ENCODE measurements at regions not wholly inside any gene's neighbourhood (a gene's known extent, or its start where the extent isn't known, plus 50 kb on each side); places are given as distances from the start of the nearest gene placed in this dataset.
"Not testable (repeated sequence)": the region's sequence is repeated elsewhere in the genome, so short reads cannot be mapped to it uniquely, and the experiment has no call there.

- DNase-seq = no peak
These were observed 115.4 kb downstream of the GATA6 start for GRCh38 chr18:22284581-22285360.

DNA sequence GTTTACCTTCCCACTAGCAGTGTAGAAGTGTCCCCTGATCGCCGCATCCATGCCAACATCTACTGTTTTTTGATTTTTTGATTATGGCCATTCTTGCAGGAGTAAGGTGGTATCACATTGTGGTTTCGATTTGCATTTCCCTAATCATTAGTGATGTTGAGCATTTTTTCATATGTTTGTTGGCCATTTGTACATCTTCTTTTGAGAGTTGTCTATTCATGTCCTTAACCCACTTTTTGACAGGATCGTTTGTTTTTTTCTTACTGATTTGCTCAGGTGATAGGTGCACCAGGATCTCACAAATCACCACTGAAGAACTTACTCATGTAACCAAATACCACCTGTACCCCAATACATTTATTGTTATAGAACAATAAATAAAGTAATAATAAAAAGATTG is 114.5 kb downstream of the GATA6 start:
- not testable (repeated sequence) for ATAC-seq (ENCODE audit: low FRiP score)
- WGBS, 2 donors = 97 to 98% methylated on average over 4 of the region's 4 CpGs
- intact Hi-C loops (cut with DNase I) = loop anchor here in 1 of 2 donors (10.0 kb wide), 1 partner anchor 59 kb away; no protein-coding TSS in a partner anchor

More at GRCh38 chr18:22284581-22285360, 115.4 kb downstream of the GATA6 start:
- Histone ChIP-seq H3K27me3 (ENCODE audit: control insufficient read depth in 1 of 2, insufficient read depth in 2 of 2, low read length in 1 of 2) (no peaks in the 10 kb centered on the region), H3K36me3 (ENCODE audit: control insufficient read depth in 1 of 2, insufficient read depth in 2 of 2, low read length in 1 of 2) (no peaks in the 10 kb centered on the region), H3K4me1 (ENCODE audit: control insufficient read depth in 1 of 2, insufficient read depth in 2 of 2, low read length in 2 of 2) (no peaks in the 10 kb centered on the region), H3K27ac (ENCODE audit: low read depth in 1 of 2, low read length in 2 of 2) (no peak overlapping the region), H3K4me3 (ENCODE audit: low read length in 2 of 2) (no peak overlapping the region), H3K9me3 (ENCODE audit: control insufficient read depth, low read length) (no peaks in the 10 kb centered on the region)
- 82% methylated on average over 3 of the region's 3 CpGs for WGBS, 2 donors
- intact Hi-C loops (cut with DNase I) = loop anchor here in 1 of 2 donors (10.0 kb wide), 1 partner anchor 60 kb away; no protein-coding TSS in a partner anchor
- ATAC-seq (ENCODE audit: low FRiP score) = no peak

GRCh38 chr18:22283397-22283796 is 114.0 kb downstream of the GATA6 start:
- peak overlapping the region in 1 of 2 donors; percentile 20 for H3K27ac ChIP-seq (ENCODE audit: low read depth in 1 of 2, low read length in 2 of 2)
- DNase-seq (no peak), ATAC-seq (ENCODE audit: low FRiP score) (no peak)
- H3K4me1 ChIP-seq (ENCODE audit: control insufficient read depth in 1 of 2, insufficient read depth in 2 of 2, low read length in 2 of 2) = no peaks in the 10 kb centered on the region
- H3K9me3 ChIP-seq (ENCODE audit: control insufficient read depth, low read length) = no peaks in the 10 kb centered on the region
- H3K27me3 ChIP-seq (ENCODE audit: control insufficient read depth in 1 of 2, insufficient read depth in 2 of 2, low read length in 1 of 2) = no peaks in the 10 kb centered on the region
- WGBS, 2 donors = 91 to 92% methylated on average over 3 of the region's 3 CpGs
- no peak overlapping the region for H3K4me3 ChIP-seq (ENCODE audit: low read length in 2 of 2)
- intact Hi-C loops (cut with DNase I) = loop anchor here in 1 of 2 donors (10.0 kb wide), 1 partner anchor 59 kb away; no protein-coding TSS in a partner anchor
- H3K36me3 ChIP-seq (ENCODE audit: control insufficient read depth in 1 of 2, insufficient read depth in 2 of 2, low read length in 1 of 2) = no peaks in the 10 kb centered on the region

More for the DNA sequence above, 114.5 kb downstream of the GATA6 start:
- not testable (repeated sequence) for H3K4me3 ChIP-seq (ENCODE audit: low read length in 2 of 2); DNase-seq; H3K36me3 ChIP-seq (ENCODE audit: control insufficient read depth in 1 of 2, insufficient read depth in 2 of 2, low read length in 1 of 2); H3K9me3 ChIP-seq (ENCODE audit: control insufficient read depth, low read length); H3K27me3 ChIP-seq (ENCODE audit: control insufficient read depth in 1 of 2, insufficient read depth in 2 of 2, low read length in 1 of 2); H3K4me1 ChIP-seq (ENCODE audit: control insufficient read depth in 1 of 2, insufficient read depth in 2 of 2, low read length in 2 of 2); H3K27ac ChIP-seq (ENCODE audit: low read depth in 1 of 2, low read length in 2 of 2)

GRCh38 chr18:22283116-22283395 is 113.7 kb downstream of the GATA6 start:
- no peak overlapping the region for H3K4me3 ChIP-seq (ENCODE audit: low read length in 2 of 2)
- H3K4me1 ChIP-seq (ENCODE audit: control insufficient read depth in 1 of 2, insufficient read depth in 2 of 2, low read length in 2 of 2) = no peaks in the 10 kb centered on the region
- no peak overlapping the region for H3K27ac ChIP-seq (ENCODE audit: low read depth in 1 of 2, low read length in 2 of 2)
- no peak for DNase-seq
- no peaks in the 10 kb centered on the region for H3K9me3 ChIP-seq (ENCODE audit: control insufficient read depth, low read length)
- H3K36me3 ChIP-seq (ENCODE audit: control insufficient read depth in 1 of 2, insufficient read depth in 2 of 2, low read length in 1 of 2) = no peaks in the 10 kb centered on the region
- intact Hi-C loops (cut with DNase I) = loop anchor here in 1 of 2 donors (10.0 kb wide), 1 partner anchor 58 kb away; no protein-coding TSS in a partner anchor
- no peaks in the 10 kb centered on the region for H3K27me3 ChIP-seq (ENCODE audit: control insufficient read depth in 1 of 2, insufficient read depth in 2 of 2, low read length in 1 of 2)
- ATAC-seq (ENCODE audit: low FRiP score) = no peak

GRCh38 chr18:22282311-22283115 is 113.1 kb downstream of the GATA6 start:
- H3K9me3 ChIP-seq (ENCODE audit: control insufficient read depth, low read length) = no peaks in the 10 kb centered on the region
- ATAC-seq (ENCODE audit: low FRiP score) (peak; percentile 36), DNase-seq (no peak)
- intact Hi-C loops (cut with DNase I) = loop anchor here in 1 of 2 donors (10.0 kb wide), 1 partner anchor 58 kb away; no protein-coding TSS in a partner anchor
- H3K36me3 ChIP-seq (ENCODE audit: control insufficient read depth in 1 of 2, insufficient read depth in 2 of 2, low read length in 1 of 2) = no peaks in the 10 kb centered on the region
- 61 to 67% methylated on average over 8 of the region's 8 CpGs for WGBS, 2 donors
- no peak overlapping the region for H3K27ac ChIP-seq (ENCODE audit: low read depth in 1 of 2, low read length in 2 of 2)
- H3K4me1 ChIP-seq (ENCODE audit: control insufficient read depth in 1 of 2, insufficient read depth in 2 of 2, low read length in 2 of 2) = no peaks in the 10 kb centered on the region
- no peak overlapping the region for H3K4me3 ChIP-seq (ENCODE audit: low read length in 2 of 2)
- no peaks in the 10 kb centered on the region for H3K27me3 ChIP-seq (ENCODE audit: control insufficient read depth in 1 of 2, insufficient read depth in 2 of 2, low read length in 1 of 2)

DNA sequence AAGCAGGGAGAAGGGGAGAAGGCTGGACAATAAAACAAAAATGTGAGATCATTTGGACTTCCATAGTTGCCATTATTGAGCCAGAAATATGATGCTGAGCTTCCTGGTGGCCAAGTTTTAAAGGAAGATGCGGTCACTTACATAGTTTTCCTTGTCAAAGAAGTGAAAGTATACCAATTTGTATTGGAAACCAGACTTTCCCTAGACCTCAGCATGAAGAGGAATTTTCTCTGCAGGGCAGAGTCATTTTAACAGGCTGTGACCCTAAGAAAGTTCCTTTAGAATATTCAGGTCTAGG is 111.0 kb downstream of the GATA6 start:
- ATAC-seq (ENCODE audit: low FRiP score) = no peak
- Histone ChIP-seq H3K9me3 (ENCODE audit: control insufficient read depth, low read length) (no peaks in the 10 kb centered on the region), H3K4me3 (ENCODE audit: low read length in 2 of 2) (no peak overlapping the region), H3K27me3 (ENCODE audit: control insufficient read depth in 1 of 2, insufficient read depth in 2 of 2, low read length in 1 of 2) (no peaks in the 10 kb centered on the region), H3K27ac (ENCODE audit: low read depth in 1 of 2, low read length in 2 of 2) (no peak overlapping the region), H3K4me1 (ENCODE audit: control insufficient read depth in 1 of 2, insufficient read depth in 2 of 2, low read length in 2 of 2) (no peaks in the 10 kb centered on the region), H3K36me3 (ENCODE audit: control insufficient read depth in 1 of 2, insufficient read depth in 2 of 2, low read length in 1 of 2) (no peaks in the 10 kb centered on the region)
- no peak for DNase-seq
- intact Hi-C loops (cut with DNase I) = loop anchor here in 1 of 2 donors (10.0 kb wide), 1 partner anchor 56 kb away; no protein-coding TSS in a partner anchor
- 100% methylated on average over 1 of the region's 1 CpG for WGBS, 2 donors

- ATAC-seq (ENCODE audit: low FRiP score) = no peak
- intact Hi-C loops (cut with DNase I) = loop anchor here in 1 of 2 donors (10.0 kb wide), 1 partner anchor 55 kb away; no protein-coding TSS in a partner anchor
- no peak for DNase-seq
- H3K4me3 ChIP-seq (ENCODE audit: low read length in 2 of 2) = no peak overlapping the region
- no peaks in the 10 kb centered on the region for H3K4me1 ChIP-seq (ENCODE audit: control insufficient read depth in 1 of 2, insufficient read depth in 2 of 2, low read length in 2 of 2)
- H3K36me3 ChIP-seq (ENCODE audit: control insufficient read depth in 1 of 2, insufficient read depth in 2 of 2, low read length in 1 of 2) = no peaks in the 10 kb centered on the region
- H3K9me3 ChIP-seq (ENCODE audit: control insufficient read depth, low read length) = no peaks in the 10 kb centered on the region
- 84 to 92% methylated on average over 10 of the region's 10 CpGs for whole genome bisulfite sequencing, 2 donors
- H3K27ac ChIP-seq (ENCODE audit: low read depth in 1 of 2, low read length in 2 of 2) = no peak overlapping the region
- H3K27me3 ChIP-seq (ENCODE audit: control insufficient read depth in 1 of 2, insufficient read depth in 2 of 2, low read length in 1 of 2) = no peaks in the 10 kb centered on the region
These were observed 110.5 kb downstream of the GATA6 start for GRCh38 chr18:22279741-22280452.

DNA sequence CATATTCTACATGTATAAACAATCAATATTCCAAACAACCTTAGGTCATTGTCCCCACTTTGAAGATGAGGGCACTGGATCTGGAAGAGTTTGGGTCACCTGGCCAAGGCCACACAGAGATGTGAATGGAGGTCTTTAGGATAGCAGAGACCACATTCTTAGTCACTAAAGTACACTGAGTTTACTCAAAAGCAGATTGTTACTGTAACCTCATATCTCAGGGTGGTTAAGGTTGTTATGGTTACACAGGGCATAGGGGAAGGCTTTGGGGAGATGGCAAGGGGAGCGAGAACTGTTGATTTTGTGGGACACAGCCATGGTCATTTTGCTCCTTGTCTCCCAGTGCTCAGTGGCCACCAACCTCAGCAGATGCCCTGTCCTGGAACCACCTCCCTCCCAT is 109.4 kb downstream of the GATA6 start:
- no peaks in the 10 kb centered on the region for H3K36me3 ChIP-seq (ENCODE audit: control insufficient read depth in 1 of 2, insufficient read depth in 2 of 2, low read length in 1 of 2)
- H3K27me3 ChIP-seq (ENCODE audit: control insufficient read depth in 1 of 2, insufficient read depth in 2 of 2, low read length in 1 of 2) = no peaks in the 10 kb centered on the region
- no peak for ATAC-seq (ENCODE audit: low FRiP score)
- intact Hi-C loops (cut with DNase I) = no loop called here
- no peak overlapping the region for H3K27ac ChIP-seq (ENCODE audit: low read depth in 1 of 2, low read length in 2 of 2)
- no peak for DNase-seq
- peaks cover 1% of the 10 kb centered on the region for H3K9me3 ChIP-seq (ENCODE audit: control insufficient read depth, low read length)
- no peak overlapping the region for H3K4me3 ChIP-seq (ENCODE audit: low read length in 2 of 2)
- H3K4me1 ChIP-seq (ENCODE audit: control insufficient read depth in 1 of 2, insufficient read depth in 2 of 2, low read length in 2 of 2) = no peaks in the 10 kb centered on the region
- 97 to 100% methylated on average over 1 of the region's 1 CpG for WGBS, 2 donors
